GM21723 (cell line): ENCODE measurements at regions not wholly inside any gene's neighbourhood (a gene's known extent, or its start where the extent isn't known, plus 50 kb on each side); places are given as distances from the start of the nearest gene placed in this dataset.

Experiments
- ATAC-seq: cut with Tn5 transposase; IDR thresholded peaks from one replicate; pipeline ENCODE4 v1.9.1; 2021; ENCODE audit warnings: mild to moderate bottlenecking, moderate library complexity; ENCODE audit not compliant: unreplicated experiment

GRCh38 chr16:56140645-56141044 lies 50.6 kb upstream of the GNAO1 start:
- ATAC-seq, result no peak

GRCh38 chr16:56137269-56137668 lies 54.0 kb upstream of the GNAO1 start:
- ATAC-seq, result no peak

GRCh38 chr16:56136256-56136655 lies 55.0 kb upstream of the GNAO1 start:
- ATAC-seq, result no peak

GRCh38 chr16:56134790-56135189 lies 56.5 kb upstream of the GNAO1 start:
- ATAC-seq, result no peak

- no peak for ATAC-seq
Observed at GRCh38 chr16:56125922-56126321, 65.4 kb upstream of the GNAO1 start.

- ATAC-seq, result no peak
Observed at GRCh38 chr16:56122251-56122650, 69.0 kb upstream of the GNAO1 start.

- ATAC-seq, result peak; percentile 48
Observed at GRCh38 chr16:56121156-56121500, 70.2 kb upstream of the GNAO1 start.

- ATAC-seq, result no peak
Observed at GRCh38 chr16:56120447-56121155, 70.7 kb upstream of the GNAO1 start.

- no peak for ATAC-seq
Observed at GRCh38 chr16:56119133-56119532, 72.2 kb upstream of the GNAO1 start.

GRCh38 chr16:56116577-56116964 lies 74.7 kb upstream of the GNAO1 start:
- ATAC-seq, result no peak

- ATAC-seq, result no peak
Observed at GRCh38 chr16:56115817-56116576, 75.3 kb upstream of the GNAO1 start.

GRCh38 chr16:56113223-56113622 lies 78.1 kb upstream of the GNAO1 start:
- ATAC-seq, result no peak

- no peak for ATAC-seq
Observed at GRCh38 chr16:56111100-56111499, 80.2 kb upstream of the GNAO1 start.

- no peak for ATAC-seq
Observed at GRCh38 chr16:56109994-56110393, 81.3 kb upstream of the GNAO1 start.

GRCh38 chr16:56109205-56109604 lies 82.1 kb upstream of the GNAO1 start:
- no peak for ATAC-seq

GRCh38 chr16:56108724-56109123 lies 82.6 kb upstream of the GNAO1 start:
- no peak for ATAC-seq

- ATAC-seq, result no peak
Observed at GRCh38 chr16:56108056-56108471, 83.2 kb upstream of the GNAO1 start.

GRCh38 chr16:56106527-56106926 lies 84.8 kb upstream of the GNAO1 start:
- no peak for ATAC-seq

GRCh38 chr16:56102906-56103305 lies 88.4 kb upstream of the GNAO1 start:
- no peak for ATAC-seq

- ATAC-seq, result no peak
Observed at GRCh38 chr16:56102183-56102686, 89.1 kb upstream of the GNAO1 start.

GRCh38 chr16:56101480-56101879 lies 89.8 kb upstream of the GNAO1 start:
- no peak for ATAC-seq

- no peak for ATAC-seq
Observed at GRCh38 chr16:56097306-56097705, 94.0 kb upstream of the GNAO1 start.
